HS-5 (cell line): ENCODE measurements at regions not wholly inside any gene's neighbourhood (a gene's known extent, or its start where the extent isn't known, plus 50 kb on each side); places are given as distances from the start of the nearest gene placed in this dataset.
"Not testable (repeated sequence)": the region's sequence is repeated elsewhere in the genome, so short reads cannot be mapped to it uniquely, and the experiment has no call there.

Experiments
- DNase-seq: peaks from one replicate; pipeline ENCODE4 v3.0.0-alpha.2; 2012; ENCODE audit warnings: low read depth

DNA sequence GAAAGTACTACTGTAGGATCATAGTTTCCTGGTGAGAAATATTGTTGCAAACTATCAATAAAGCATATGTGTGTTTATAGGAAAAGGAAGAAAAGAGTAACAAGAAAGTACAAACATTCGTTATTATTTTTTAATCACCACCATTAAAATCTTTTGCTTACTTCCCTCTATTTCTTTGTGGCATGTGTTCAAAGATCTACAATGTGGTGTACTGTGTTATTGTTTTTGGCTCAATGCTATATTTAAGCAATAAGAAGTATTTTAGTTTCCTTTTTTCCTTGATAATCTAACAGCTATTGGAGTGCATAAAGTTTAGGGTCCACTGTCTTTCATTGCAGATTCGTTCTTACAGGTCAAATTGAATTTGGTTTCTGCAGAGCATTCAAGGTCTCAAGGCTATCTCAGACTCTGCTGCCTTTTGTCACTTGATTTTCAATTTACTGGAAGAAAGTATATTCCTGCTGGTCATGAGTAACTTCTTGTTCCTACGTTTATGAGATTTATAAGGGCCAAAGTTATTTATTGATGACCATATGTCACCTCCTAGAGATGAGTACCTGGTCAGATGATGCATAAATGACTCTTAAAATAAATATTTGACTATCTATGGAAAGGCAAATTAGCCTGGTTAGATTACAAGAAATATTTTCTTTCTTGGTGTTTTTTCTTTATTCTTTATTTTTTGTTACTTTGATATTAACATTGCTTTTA is 323.0 kb downstream of the TMEM167A start:
- no peak for DNase-seq

DNA sequence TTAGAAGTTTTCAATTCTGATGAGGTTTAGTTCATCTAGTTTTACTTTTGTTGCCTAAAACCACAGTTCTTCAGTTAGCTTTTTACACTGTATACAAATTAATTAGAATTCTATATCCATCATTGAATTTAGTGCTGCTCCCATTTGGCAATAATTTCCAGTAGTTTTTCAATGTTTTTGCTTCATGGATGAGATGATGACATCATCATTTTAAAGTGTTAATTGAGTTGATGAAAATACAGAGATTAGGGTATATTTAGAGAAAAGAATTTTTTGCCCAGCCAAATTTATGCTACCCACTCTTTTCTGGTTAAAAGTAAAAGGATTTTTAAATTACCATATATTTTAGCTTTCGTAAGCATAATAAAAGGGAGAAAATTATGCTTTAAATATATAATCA is 323.8 kb downstream of the TMEM167A start:
- DNase-seq = no peak

GRCh38 chr5:82749461-82749820 is 327.8 kb downstream of the TMEM167A start:
- no peak for DNase-seq

DNA sequence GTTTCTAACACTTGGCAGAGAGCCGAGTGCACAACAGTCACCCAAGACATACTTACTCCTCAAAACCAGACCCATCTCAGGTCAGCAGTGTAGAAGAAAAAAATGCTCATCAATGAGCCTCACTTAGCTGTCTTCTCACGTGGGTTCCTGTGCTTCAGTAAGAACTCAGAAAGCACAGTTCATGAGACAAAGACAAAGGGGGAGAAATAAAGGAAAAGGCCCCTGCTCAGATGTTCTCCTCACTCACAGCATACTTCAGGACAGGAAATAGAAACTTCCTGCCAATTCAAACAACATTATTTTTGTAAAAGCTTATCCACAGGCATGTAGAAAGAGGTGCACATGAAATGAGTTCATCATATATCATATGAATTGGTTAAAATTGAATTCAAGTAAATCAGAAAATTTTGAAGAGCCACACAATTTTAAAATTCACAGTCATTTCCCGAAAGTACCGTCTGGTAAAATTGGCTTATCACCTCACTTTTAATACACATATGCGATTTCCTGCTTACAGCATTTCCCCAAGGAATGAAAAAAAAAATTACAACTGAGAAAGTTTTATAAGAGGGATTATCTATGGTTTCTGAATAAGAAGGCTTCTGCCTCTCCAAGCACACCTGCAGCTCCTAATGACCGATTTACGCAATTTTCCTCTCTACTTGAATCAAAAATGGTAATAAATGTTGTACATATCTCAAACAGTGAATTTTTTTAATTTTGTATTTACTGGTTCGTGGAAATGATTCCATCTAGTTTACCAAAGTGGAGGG is 328.3 kb downstream of the TMEM167A start:
- DNase-seq = no peak

DNA sequence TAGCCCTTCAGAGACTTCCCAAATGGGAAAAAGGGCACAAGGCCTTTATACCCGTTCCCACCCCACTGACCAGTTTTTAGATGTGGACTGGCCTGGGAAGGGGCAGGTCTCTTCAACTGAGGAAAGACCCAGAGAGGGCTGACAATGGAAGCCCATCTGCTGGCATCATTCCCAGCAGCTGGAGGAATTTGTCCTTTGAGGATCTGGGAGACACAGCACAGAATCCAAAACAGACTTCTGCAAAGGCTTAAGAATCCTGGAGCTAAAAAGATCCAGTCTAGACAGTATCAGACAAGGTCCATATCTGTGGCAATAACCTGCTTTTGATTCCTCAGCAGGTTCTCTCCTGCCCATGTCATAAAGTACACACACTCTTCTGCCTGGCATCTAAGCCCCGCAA is 329.2 kb downstream of the TMEM167A start:
- DNase-seq = no peak

DNA sequence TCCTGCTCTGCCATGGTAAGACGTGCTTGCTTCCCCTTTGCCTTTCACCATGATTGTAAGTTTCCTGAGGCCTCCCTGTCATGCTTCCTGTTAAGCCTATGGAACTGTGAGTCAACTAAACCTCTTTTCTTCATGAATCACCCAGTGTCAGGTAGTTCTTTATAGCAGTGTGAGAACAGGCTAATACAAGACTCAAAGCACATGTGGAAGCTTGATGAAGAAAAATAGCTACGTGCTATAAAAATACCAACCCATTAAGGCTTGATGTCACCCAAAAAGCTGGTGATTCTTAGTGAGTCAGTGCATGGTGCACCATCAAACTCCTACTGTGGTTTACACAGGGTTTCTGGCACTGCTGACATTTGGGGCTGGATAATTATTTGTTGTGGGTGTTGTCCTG is 332.2 kb downstream of the TMEM167A start:
- no peak for DNase-seq

DNA sequence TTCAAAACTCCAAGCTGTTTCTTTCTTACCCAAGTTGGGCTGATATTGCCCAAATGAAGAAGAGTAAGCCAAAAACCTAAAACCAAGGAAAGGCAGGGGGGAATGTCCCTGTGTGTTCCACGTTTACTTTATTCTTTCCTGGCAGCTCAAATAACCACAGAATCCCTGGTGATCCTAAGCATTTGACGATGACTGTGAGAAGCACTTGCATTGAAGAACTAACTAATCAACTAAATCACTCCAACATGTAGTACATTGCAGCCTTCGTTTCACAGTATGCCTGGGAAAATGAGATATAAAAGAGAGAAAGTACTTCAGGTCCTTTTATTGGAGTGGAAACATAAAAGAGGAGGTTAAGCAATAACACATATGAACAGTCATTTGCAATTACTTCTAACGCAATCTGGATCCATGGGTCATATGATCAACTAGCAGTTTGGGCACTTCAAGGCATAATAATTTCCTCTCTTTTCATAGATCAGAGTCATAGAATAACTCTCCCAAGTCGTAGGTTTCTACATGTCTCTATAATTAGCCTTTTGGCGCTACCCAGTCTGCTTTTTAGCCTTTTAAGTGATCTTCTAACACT is 338.4 kb downstream of the TMEM167A start:
- DNase-seq = no peak

- DNase-seq = peak; percentile 2
Measured at GRCh38 chr5:82735160-82735789, 341.9 kb downstream of the TMEM167A start.

DNA sequence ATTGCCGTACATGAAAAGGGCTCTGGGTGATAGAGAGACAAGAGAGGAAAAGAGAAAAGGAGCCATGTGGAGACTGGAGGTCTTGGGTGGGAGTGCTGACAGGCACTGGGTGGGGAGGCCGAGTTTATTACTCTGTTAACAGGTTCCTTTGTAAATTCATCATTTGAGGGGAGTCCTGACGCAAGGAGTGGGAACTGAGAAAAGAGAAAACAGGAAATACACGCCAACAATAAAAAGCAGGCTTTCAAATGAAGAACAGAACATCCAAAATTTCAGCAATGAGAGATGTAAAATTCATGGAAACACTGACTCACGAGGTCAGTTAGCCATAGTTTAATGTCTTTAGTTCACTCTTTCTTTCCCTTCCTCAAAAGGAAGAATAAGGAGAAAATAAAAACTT is 342.8 kb downstream of the TMEM167A start:
- no peak for DNase-seq

GRCh38 chr5:82730913-82731312 is 346.3 kb downstream of the TMEM167A start:
- DNase-seq = no peak

DNA sequence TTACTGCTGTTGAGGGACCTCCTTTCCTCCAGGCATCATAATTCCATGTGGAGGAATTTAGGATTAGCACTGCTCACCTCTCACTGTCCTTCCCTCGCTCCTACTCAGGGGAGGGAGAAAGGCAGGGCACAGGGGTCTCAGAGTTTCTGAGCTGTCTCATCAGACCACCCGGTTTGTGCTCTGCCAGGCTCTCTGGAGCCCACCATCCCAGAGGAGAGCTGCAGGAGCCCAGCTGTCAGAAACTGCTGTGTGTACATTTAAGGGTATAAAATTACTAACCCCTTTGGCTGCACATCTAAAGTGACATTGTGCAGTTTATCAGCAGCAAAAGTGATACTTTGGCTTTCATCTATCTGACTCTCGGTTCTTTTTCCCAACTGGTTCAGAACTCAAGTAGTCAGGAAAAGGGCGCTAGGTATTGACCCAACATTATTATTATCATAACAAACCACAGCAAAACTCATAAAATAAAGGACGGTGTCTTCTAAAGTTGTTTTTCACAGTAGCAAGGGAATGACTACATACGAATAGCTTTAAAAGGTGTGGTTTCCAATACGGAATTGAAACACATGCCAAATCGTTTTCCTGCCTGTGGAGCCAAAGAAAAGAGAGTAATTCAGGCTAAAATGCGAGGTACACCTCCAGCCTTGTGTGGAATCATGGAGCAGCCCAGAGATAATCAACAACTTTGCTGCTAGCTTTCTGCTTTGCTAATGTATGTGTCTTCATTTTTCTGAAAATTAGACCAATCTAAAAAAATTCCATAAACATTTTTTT is 348.1 kb downstream of the TMEM167A start:
- no peak for DNase-seq

DNA sequence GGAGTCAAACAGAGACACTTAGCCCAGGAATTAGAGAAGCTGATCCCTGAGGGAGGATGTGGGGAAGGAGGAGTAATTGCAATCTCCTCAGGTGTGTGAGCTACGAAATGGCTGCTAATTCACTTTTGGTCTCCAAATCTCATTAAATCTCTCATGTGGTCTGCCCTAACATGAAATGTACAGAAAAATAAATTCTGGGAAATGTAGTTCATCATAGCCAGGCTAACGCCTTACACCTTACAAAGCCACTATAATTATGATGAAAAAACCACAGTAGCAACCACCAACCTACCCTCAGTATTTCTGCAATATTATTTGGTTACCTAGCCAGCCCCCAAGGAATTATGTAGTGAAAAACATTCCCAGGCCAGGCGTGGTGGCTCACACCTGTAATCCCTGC is 354.0 kb downstream of the TMEM167A start:
- no peak for DNase-seq

DNA sequence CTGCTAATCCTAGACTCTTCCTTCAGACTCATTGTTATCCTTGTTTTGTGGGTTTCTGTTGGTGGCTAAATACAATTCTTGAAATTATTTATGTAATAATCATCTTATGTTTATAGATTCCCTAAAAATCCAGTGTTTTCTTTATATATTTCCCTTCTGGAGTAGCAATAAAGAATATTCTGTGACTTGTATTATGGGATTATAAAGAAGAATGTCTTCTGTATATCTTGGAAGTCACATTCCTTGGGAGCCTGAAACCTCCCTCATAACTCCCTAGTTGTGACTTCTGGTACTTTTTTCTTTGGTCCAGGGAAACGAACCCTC is 356.1 kb downstream of the TMEM167A start:
- no peak for DNase-seq

DNA sequence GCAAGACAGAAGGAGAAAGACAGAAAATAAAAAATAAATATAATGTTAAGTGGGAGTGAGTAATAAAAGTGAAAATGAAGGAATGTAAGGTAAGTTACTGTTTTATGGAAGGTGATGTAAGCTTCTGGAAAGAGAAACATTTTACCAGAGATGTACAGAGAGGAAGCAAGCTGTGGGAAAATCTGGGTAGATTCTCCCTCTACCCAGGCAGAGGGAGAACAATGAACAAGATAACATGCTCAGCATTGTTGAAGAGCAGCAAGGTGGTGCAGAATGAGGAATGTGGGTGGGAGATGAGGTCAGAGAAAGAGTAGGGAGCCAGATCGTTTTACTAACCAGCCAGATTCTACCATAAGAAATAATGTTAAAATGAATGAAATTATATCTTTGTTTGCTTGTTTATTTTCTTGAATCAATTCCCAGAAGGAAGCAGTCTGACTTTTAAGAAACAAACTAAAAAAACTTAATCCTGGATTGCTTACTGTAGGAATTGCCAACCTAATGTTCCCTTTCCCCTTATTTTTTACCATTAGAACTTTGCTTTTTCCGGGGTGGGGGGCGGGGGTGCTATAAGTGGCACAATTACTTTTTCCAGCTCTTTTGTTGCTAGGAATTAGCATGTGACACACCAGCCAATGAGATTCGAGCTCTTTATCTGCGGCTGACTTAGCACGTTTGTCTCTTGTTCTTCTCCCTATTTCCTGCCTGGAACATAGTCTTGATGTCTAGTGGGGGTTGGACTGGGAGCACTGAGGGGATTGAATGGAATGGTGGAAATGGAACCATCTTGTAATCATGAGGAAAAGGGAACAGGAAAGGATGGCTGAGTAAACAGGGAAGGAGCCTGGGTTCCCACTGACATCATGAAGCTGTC is 356.7 kb downstream of the TMEM167A start:
- DNase-seq = no peak

DNA sequence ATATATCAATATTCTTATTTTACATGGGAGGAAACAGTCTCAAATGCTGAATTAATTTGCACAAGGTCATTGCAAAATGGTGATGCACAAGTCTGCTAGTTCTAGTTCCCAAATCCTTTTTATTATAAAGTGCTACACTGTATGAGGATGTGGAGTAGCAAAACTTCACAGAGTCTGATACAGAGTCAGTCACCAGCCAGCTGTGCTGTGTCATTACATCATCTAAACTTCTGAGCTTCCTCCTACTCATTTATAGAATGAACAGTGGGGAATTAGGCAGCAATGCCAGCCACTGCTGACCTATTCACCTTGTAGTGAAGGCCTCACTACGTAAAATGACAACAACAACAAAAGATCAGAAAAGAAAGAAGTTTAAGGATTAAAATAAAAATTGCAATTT is 357.8 kb downstream of the TMEM167A start:
- no peak for DNase-seq

GRCh38 chr5:82717738-82718137 is 359.5 kb downstream of the TMEM167A start:
- no peak for DNase-seq

- DNase-seq = not testable (repeated sequence)
Measured at GRCh38 chr5:82714732-82715131, 362.5 kb downstream of the TMEM167A start.

GRCh38 chr5:82713811-82714210 is 363.4 kb downstream of the TMEM167A start:
- no peak for DNase-seq

DNA sequence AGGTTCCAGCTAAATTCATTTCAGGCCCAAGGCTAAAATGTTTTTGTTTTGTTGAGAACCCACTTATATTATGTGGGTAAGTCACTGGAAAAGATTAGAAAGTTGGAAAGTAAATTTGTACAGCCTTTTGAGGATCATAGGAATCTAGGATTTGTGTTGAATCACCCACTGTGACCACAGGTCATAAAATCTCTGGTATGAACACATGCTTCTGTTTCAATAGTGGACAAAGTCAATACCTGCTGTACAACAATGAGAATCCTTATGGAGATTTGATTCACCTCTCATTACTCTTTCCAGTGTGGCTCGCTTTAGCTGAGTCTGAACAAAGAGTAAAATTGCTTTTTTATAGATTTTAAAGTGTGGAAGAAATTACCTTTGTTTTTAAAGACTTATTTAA is 369.5 kb downstream of the TMEM167A start:
- peak; percentile 9 for DNase-seq

DNA sequence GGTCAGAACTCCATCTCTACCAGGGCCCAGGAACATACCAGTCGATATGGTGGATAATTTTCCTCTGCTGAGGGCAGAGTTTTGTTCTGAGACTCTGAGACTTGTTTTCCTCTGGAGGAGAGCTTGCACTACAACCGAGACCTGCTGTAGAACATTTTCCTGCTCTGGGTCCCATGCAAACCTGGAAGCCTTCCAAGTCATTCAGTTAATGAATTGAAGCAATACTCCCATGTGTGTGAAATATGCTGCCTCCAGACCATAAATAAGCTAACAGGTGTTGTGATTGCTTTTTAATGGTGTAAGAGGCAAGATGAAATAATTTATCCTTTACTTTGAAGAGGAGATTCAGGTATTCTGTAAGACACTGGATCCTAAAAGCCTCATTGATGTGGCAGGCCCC is 372.8 kb downstream of the TMEM167A start:
- DNase-seq = no peak

DNA sequence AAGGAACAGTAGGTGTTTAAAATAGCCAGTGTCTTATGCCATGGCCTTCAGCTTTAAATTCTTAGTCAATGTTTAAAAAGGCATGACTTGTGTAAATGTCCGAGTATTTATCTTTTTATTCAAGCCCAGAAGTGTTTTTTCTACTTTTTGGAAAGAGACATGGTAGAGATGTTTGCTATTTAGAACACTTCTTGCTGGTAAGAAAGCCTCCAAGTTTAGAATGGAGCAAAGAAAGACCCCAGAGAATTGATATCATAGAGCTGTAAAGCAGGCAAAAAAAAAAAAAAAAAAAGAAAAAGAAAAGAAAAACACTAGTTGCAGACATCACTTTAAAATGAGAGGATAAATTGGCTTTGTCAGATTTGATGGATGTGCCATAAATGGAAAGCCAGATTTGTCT is 375.1 kb downstream of the TMEM167A start:
- no peak for DNase-seq
